HepG2 (cell line): ENCODE measurements at regions not wholly inside any gene's neighbourhood (a gene's known extent, or its start where the extent isn't known, plus 50 kb on each side); places are given as distances from the start of the nearest gene placed in this dataset.

Experiments
- EZH2 ChIP-seq: conservative IDR thresholded peaks from 2 replicates; pipeline ENCODE4 v1.6.1; 2012; ENCODE audit warnings: mild to moderate bottlenecking, low read depth, low read length, moderate library complexity
- GPBP1L1 ChIP-seq: sonication (generic); formaldehyde crosslinking; IDR thresholded peaks from 2 replicates; pipeline ENCODE4 v1.5.0; 2020; ENCODE audit warnings: mild to moderate bottlenecking, missing genetic modification reagents
- HDAC6 ChIP-seq: fragments of 200-600 bp; sonication (generic); IDR thresholded peaks from 2 replicates; pipeline ENCODE4 v1.7.0; 2017; ENCODE audit warnings: mild to moderate bottlenecking, antibody characterized with exemption, low read length, low read depth
- ZKSCAN1 ChIP-seq: fragments of 150-350 bp; IDR thresholded peaks from 2 replicates; pipeline ENCODE4 v1.6.1; 2014; ENCODE audit warnings: low read length
- ZNF709 ChIP-seq: sonication (generic); formaldehyde crosslinking; IDR thresholded peaks from 2 replicates; pipeline ENCODE4 v1.5.0; 2020; ENCODE audit warnings: mild to moderate bottlenecking, missing genetic modification reagents

DNA sequence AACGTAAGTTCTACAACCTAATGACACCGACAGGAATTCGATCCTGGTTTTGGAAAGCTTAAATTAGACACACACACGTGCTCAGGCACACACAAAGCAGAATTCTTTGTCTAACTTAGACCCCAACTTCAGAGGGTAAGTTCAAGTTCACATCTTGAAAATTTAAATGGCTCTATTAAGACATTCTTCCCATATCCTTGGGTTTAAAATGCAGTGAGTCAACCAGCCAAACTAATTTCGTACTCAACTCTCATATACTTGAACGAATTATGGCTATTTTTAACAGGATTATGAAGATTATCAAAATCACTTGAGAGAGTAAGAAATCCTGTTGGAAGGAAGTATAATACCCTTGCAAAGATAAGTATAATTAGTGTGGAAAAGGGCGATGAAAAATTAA lies 53.2 kb upstream of the ARL4C start:
- TF ChIP-seq GPBP1L1 (CRISPR knock-in tag) (no peak), EZH2 (no peak), ZKSCAN1 (no peak), HDAC6 (no peak), ZNF709 (CRISPR knock-in tag) (no peak)
